ENCODE measurements at regions not wholly inside any gene's neighbourhood (a gene's known extent, or its start where the extent isn't known, plus 50 kb on each side); places are given as distances from the start of the nearest gene placed in this dataset.

GRCh38 chr2:59998324-59998723 lies 555.1 kb downstream of the BCL11A start:
- Histone ChIP-seq H3K27ac (ENCODE audit: low read length) (no peak overlapping the region), H3K4me3 (ENCODE audit: low read length) (no peak overlapping the region), H3K9me2 (replicated peaks; ENCODE audit: insufficient read depth, low read length) (no peaks in the 10 kb centered on the region), H3K9ac (ENCODE audit: low read length) (no peak overlapping the region), H3K36me3 (replicated peaks; ENCODE audit: insufficient read depth, low read length) (no peaks in the 10 kb centered on the region), H4K20me1 (ENCODE audit: insufficient read depth, low read length) (no peaks in the 10 kb centered on the region), H2AFZ (ENCODE audit: low read length) (no peak overlapping the region), H3K9me3 (replicated peaks; ENCODE audit: insufficient read depth, low read length) (no peaks in the 10 kb centered on the region), H3K4me2 (ENCODE audit: low read depth, low read length) (no peak overlapping the region), H3F3A (ENCODE audit: insufficient read depth, low read length) (no peaks in the 10 kb centered on the region), H3K4me1 (ENCODE audit: low read length) (no peaks in the 10 kb centered on the region), H3K27me3 (replicated peaks; ENCODE audit: insufficient read depth, low read length) (no peaks in the 10 kb centered on the region), H3K79me2 (ENCODE audit: low read length) (no peaks in the 10 kb centered on the region)
- TF ChIP-seq CTCF (IDR thresholded peaks at IDR 0.05; ENCODE audit: low read length) (no peak), EZH2 (optimal IDR thresholded peaks at IDR 0.05; ENCODE audit: low read depth, low read length) (no peak), EZH2phosphoT487 (IDR thresholded peaks at IDR 0.05; ENCODE audit: low read length) (no peak)
- no peak for DNase-seq

GRCh38 chr2:59997371-59997770 lies 556.1 kb downstream of the BCL11A start:
- Histone ChIP-seq H3K9ac (ENCODE audit: low read length) (no peak overlapping the region), H4K20me1 (ENCODE audit: insufficient read depth, low read length) (no peaks in the 10 kb centered on the region), H3K4me2 (ENCODE audit: low read depth, low read length) (no peak overlapping the region), H3K27ac (ENCODE audit: low read length) (no peak overlapping the region), H3K9me2 (replicated peaks; ENCODE audit: insufficient read depth, low read length) (no peaks in the 10 kb centered on the region), H3K79me2 (ENCODE audit: low read length) (no peaks in the 10 kb centered on the region), H3F3A (ENCODE audit: insufficient read depth, low read length) (no peaks in the 10 kb centered on the region), H2AFZ (ENCODE audit: low read length) (no peak overlapping the region), H3K27me3 (replicated peaks; ENCODE audit: insufficient read depth, low read length) (no peaks in the 10 kb centered on the region), H3K36me3 (replicated peaks; ENCODE audit: insufficient read depth, low read length) (no peaks in the 10 kb centered on the region), H3K9me3 (replicated peaks; ENCODE audit: insufficient read depth, low read length) (no peaks in the 10 kb centered on the region), H3K4me1 (ENCODE audit: low read length) (no peaks in the 10 kb centered on the region), H3K4me3 (ENCODE audit: low read length) (no peak overlapping the region)
- TF ChIP-seq CTCF (IDR thresholded peaks at IDR 0.05; ENCODE audit: low read length) (no peak), EZH2 (optimal IDR thresholded peaks at IDR 0.05; ENCODE audit: low read depth, low read length) (no peak), EZH2phosphoT487 (IDR thresholded peaks at IDR 0.05; ENCODE audit: low read length) (no peak)
- no peak for DNase-seq

- Histone ChIP-seq H3K4me2 (ENCODE audit: low read depth, low read length) (no peak overlapping the region), H3F3A (ENCODE audit: insufficient read depth, low read length) (no peaks in the 10 kb centered on the region), H3K36me3 (replicated peaks; ENCODE audit: insufficient read depth, low read length) (no peaks in the 10 kb centered on the region), H3K9ac (ENCODE audit: low read length) (no peak overlapping the region), H3K27me3 (replicated peaks; ENCODE audit: insufficient read depth, low read length) (no peaks in the 10 kb centered on the region), H4K20me1 (ENCODE audit: insufficient read depth, low read length) (no peaks in the 10 kb centered on the region), H3K79me2 (ENCODE audit: low read length) (no peaks in the 10 kb centered on the region), H3K27ac (ENCODE audit: low read length) (no peak overlapping the region), H3K9me3 (replicated peaks; ENCODE audit: insufficient read depth, low read length) (no peaks in the 10 kb centered on the region), H2AFZ (ENCODE audit: low read length) (no peak overlapping the region), H3K4me1 (ENCODE audit: low read length) (no peaks in the 10 kb centered on the region), H3K4me3 (ENCODE audit: low read length) (no peak overlapping the region), H3K9me2 (replicated peaks; ENCODE audit: insufficient read depth, low read length) (no peaks in the 10 kb centered on the region)
- TF ChIP-seq EZH2 (optimal IDR thresholded peaks at IDR 0.05; ENCODE audit: low read depth, low read length) (no peak), CTCF (IDR thresholded peaks at IDR 0.05; ENCODE audit: low read length) (no peak), EZH2phosphoT487 (IDR thresholded peaks at IDR 0.05; ENCODE audit: low read length) (no peak)
- DNase-seq: no peak
Observed at GRCh38 chr2:59996855-59997254, 556.6 kb downstream of the BCL11A start.

All from MM.1S (cell line).